Naive thymus-derived CD4-positive, alpha-beta T cell (primary cell): ENCODE measurements at regions not wholly inside any gene's neighbourhood (a gene's known extent, or its start where the extent isn't known, plus 50 kb on each side); places are given as distances from the start of the nearest gene placed in this dataset.

Source experiments
- ATAC-seq: fragments of 150-1000 bp; cut with Tn5 transposase; 2 replicates; pipeline ENCODE4 v1.10.0; 2021; ENCODE audit warnings: mild to moderate bottlenecking, moderate library complexity
- CTCF ChIA-PET: fragments of 350-600 bp; sonication (Branson Sonifier 250); formaldehyde crosslinking; loops from one replicate; lab custom pipeline; 2021; ENCODE audit warnings: antibody characterized with exemption; lab: Charles Lee
- POLR2A ChIA-PET: fragments of 350-600 bp; sonication (Branson Sonifier 250); formaldehyde crosslinking; loops from one replicate; lab custom pipeline; 2021; ENCODE audit warnings: antibody characterized with exemption, inconsistent platforms; lab: Charles Lee
- DNase-seq, 9 donors: peaks; one replicate each; pipeline versions ENCODE4 v3.0.0 to v3.0.0-alpha.2; 2020 to 2022; ENCODE audit warnings: mixed read lengths in 1 of 9
- H3K27ac ChIP-seq: one replicate; pipeline ENCODE4 v1.7.0; 2013; ENCODE audit warnings: mild to moderate bottlenecking, low read depth, low read length, moderate library complexity
- H3K27me3 ChIP-seq, 2 donors: one replicate each; pipeline ENCODE4 v1.7.0; 2013; ENCODE audit warnings: low read length in 2 of 2, mild to moderate bottlenecking in 2 of 2, moderate library complexity in 2 of 2; ENCODE audit not compliant: control insufficient read depth in 2 of 2, insufficient read depth in 2 of 2
- H3K36me3 ChIP-seq, 3 experiments: 1 replicate in 2 of 3; 2 replicates in 1 of 3; pipeline ENCODE4 v1.7.0; 2013; ENCODE audit warnings: low read length in 3 of 3, mild to moderate bottlenecking in 3 of 3, moderate library complexity in 1 of 3; ENCODE audit not compliant: insufficient read depth in 3 of 3, control insufficient read depth in 2 of 3
- H3K4me1 ChIP-seq, 2 donors: one replicate each; pipeline ENCODE4 v1.7.0; 2013; ENCODE audit warnings: low read length in 2 of 2, mild to moderate bottlenecking in 2 of 2, moderate library complexity in 1 of 2; ENCODE audit not compliant: control insufficient read depth in 2 of 2, insufficient read depth in 2 of 2
- H3K4me3 ChIP-seq: 2 replicates; pipeline ENCODE4 v1.7.0; 2013; ENCODE audit warnings: mild to moderate bottlenecking, low read length
- H3K9me3 ChIP-seq, 3 experiments: 1 replicate in 2 of 3; 2 replicates in 1 of 3; pipeline ENCODE4 v1.7.0; 2013; ENCODE audit warnings: low read length in 3 of 3; ENCODE audit not compliant: control insufficient read depth in 2 of 3
- H3K27ac Mint-ChIP-seq, 9 donors: one replicate each; pipeline ENCODE4 v1.8.0; 2020 to 2022; ENCODE audit warnings: mixed read lengths in 9 of 9, mild to moderate bottlenecking in 8 of 9, moderate library complexity in 5 of 9, inconsistent platforms in 2 of 9
- H3K27me3 Mint-ChIP-seq, 5 donors: one replicate each; pipeline ENCODE4 v1.8.0; 2021 to 2022; ENCODE audit warnings: mixed read lengths in 5 of 5, mild to moderate bottlenecking in 1 of 5
- H3K36me3 Mint-ChIP-seq, 5 donors: one replicate each; pipeline ENCODE4 v1.8.0; 2020 to 2022; ENCODE audit warnings: mixed read lengths in 5 of 5, mild to moderate bottlenecking in 3 of 5, inconsistent platforms in 1 of 5
- H3K4me1 Mint-ChIP-seq, 7 donors: one replicate each; pipeline ENCODE4 v1.8.0; 2020 to 2022; ENCODE audit warnings: mixed read lengths in 7 of 7, mild to moderate bottlenecking in 3 of 7, inconsistent platforms in 1 of 7
- H3K4me3 Mint-ChIP-seq, 10 donors: one replicate each; pipeline ENCODE4 v1.8.0; 2020 to 2022; ENCODE audit warnings: mild to moderate bottlenecking in 10 of 10, mixed read lengths in 10 of 10, moderate library complexity in 6 of 10, inconsistent platforms in 2 of 10
- H3K9me3 Mint-ChIP-seq, 11 donors: one replicate each; pipeline ENCODE4 v1.8.0; 2020 to 2022; ENCODE audit warnings: mixed read lengths in 11 of 11, mild to moderate bottlenecking in 4 of 11, inconsistent platforms in 1 of 11, moderate library complexity in 1 of 11
- intact Hi-C, 2 donors: fragments of 100-400 bp; cut with micrococcal nuclease; formaldehyde crosslinking; loops; one replicate each; pipeline ENCODE4 v1.15.1; 2023

GRCh38 chr16:59274141-59274540, 540.0 kb upstream of the GOT2 start:
- Mint-ChIP-seq H3K27me3 (no peaks in the 10 kb centered on the region), H3K4me3 (no peak overlapping the region), H3K36me3 (no peaks in the 10 kb centered on the region), H3K27ac (no peak overlapping the region), H3K9me3 (peaks cover 0 to 4% (median 0%) of the 10 kb centered on the region in 11 donors), H3K4me1 (no peaks in the 10 kb centered on the region)
- DNase-seq: no peak
- Histone ChIP-seq H3K27ac (no peak overlapping the region), H3K4me1 (no peaks in the 10 kb centered on the region), H3K36me3 (no peaks in the 10 kb centered on the region), H3K4me3 (no peak overlapping the region), H3K9me3 (no peaks in the 10 kb centered on the region), H3K27me3 (no peaks in the 10 kb centered on the region)
- POLR2A ChIA-PET: no interaction called here
- CTCF ChIA-PET: no interaction called here
- ATAC-seq: no peak
- intact Hi-C loops: no loop called here

DNA sequence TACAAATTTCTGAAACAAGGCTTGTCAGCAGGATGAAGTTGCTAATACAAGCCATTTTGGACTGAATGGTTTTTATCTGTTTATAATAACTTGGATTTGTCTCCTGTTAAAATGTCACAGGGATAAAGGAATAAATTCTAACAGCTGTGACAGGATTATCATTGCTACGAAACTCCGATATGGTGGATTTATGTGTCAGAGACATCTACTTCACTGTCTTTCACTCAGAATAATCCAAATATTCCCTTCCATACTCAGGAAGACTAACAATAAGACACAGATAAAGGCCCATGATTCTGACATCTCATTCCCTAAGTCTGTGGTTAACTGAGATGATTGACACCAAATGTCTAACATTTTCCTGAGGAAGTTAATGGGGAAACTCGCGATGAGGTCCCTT, 529.8 kb upstream of the GOT2 start:
- POLR2A ChIA-PET: no interaction called here
- H3K4me1 Mint-ChIP-seq: peaks cover 13 to 36% (median 19%) of the 10 kb centered on the region in 7 donors

GRCh38 chr16:59260892-59261291, 526.8 kb upstream of the GOT2 start:
- peaks cover 0 to 9% of the 10 kb centered on the region in 2 donors for H3K4me1 ChIP-seq
- H3K9me3 ChIP-seq: no peaks in the 10 kb centered on the region
- no peak overlapping the region for H3K4me3 ChIP-seq
- H3K27ac ChIP-seq: peak overlapping the region; percentile 40
- intact Hi-C loops: loop anchor here in 1 of 2 donors (2.0 to 5.0 kb wide), 2 partner anchors 36 to 68 kb away; no protein-coding TSS in a partner anchor
- peaks cover 14 to 41% (median 21%) of the 10 kb centered on the region in 7 donors for H3K4me1 Mint-ChIP-seq
- H3K36me3 ChIP-seq: no peaks in the 10 kb centered on the region
- H3K36me3 Mint-ChIP-seq: no peaks in the 10 kb centered on the region
- H3K9me3 Mint-ChIP-seq: peaks cover 0 to 5% (median 0%) of the 10 kb centered on the region in 11 donors
- peak overlapping the region in 4 of 9 donors; percentile 72 to 94 (median 90) for H3K27ac Mint-ChIP-seq
- ChIA-PET CTCF (interaction anchor here (0.7 kb wide), 1 partner anchor 1361 kb away, joined by 3 read pairs; no protein-coding TSS in a partner anchor), POLR2A (interaction anchor here (1.1 kb wide), 1 partner anchor 15 kb away, joined by 3 read pairs; no protein-coding TSS in a partner anchor)
- H3K4me3 Mint-ChIP-seq: peak overlapping the region in 6 of 10 donors; percentile 12 to 82 (median 44)
- no peaks in the 10 kb centered on the region for H3K27me3 ChIP-seq
- H3K27me3 Mint-ChIP-seq: peaks cover 0 to 5% (median 0%) of the 10 kb centered on the region in 5 donors
- peak; percentile 58 for ATAC-seq
- DNase-seq: peak in 3 of 9 donors; percentile 9 to 16 (median 14)

More for the DNA sequence above, 529.8 kb upstream of the GOT2 start:
- no peak for ATAC-seq
- Histone ChIP-seq H3K4me1 (peaks cover 0 to 9% of the 10 kb centered on the region in 2 donors), H3K27ac (no peak overlapping the region), H3K9me3 (no peaks in the 10 kb centered on the region), H3K4me3 (no peak overlapping the region), H3K36me3 (no peaks in the 10 kb centered on the region), H3K27me3 (no peaks in the 10 kb centered on the region)
- Mint-ChIP-seq H3K9me3 (peaks cover 0 to 5% (median 0%) of the 10 kb centered on the region in 11 donors), H3K27me3 (peaks cover 0 to 5% (median 0%) of the 10 kb centered on the region in 5 donors), H3K4me3 (no peak overlapping the region), H3K27ac (no peak overlapping the region), H3K36me3 (no peaks in the 10 kb centered on the region)
- CTCF ChIA-PET: no interaction called here
- intact Hi-C loops: loop anchor here in 1 of 2 donors (5.0 kb wide), 1 partner anchor 33 kb away; no protein-coding TSS in a partner anchor
- no peak for DNase-seq

DNA sequence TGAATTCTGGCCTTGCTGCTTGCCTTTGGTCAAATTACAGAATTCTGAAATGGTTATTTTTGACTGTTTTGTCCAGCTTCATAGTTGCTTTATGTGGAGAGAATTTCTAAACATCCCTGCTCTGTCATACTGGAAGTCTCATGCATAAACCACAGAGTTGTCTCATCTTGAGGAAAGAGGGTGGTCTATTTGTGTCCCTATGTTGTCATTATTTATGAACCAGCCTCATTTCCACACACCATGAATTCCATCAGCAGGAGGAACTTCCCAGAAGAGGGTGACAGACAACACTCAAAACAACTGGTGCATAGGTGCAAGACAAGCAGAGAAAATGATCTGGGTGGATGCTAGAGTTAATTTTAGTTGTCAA, 525.8 kb upstream of the GOT2 start:
- Mint-ChIP-seq H3K4me1 (peaks cover 14 to 41% (median 21%) of the 10 kb centered on the region in 7 donors), H3K36me3 (no peaks in the 10 kb centered on the region), H3K9me3 (peaks cover 0 to 5% (median 0%) of the 10 kb centered on the region in 11 donors), H3K27me3 (peaks cover 0 to 5% (median 0%) of the 10 kb centered on the region in 5 donors), H3K4me3 (peak overlapping the region in 6 of 10 donors; percentile 50 to 84 (median 70)), H3K27ac (peak overlapping the region in 5 of 9 donors; percentile 11 to 94 (median 89))
- no peak overlapping the region for H3K27ac ChIP-seq
- POLR2A ChIA-PET: no interaction called here
- no peaks in the 10 kb centered on the region for H3K27me3 ChIP-seq
- DNase-seq (peak in 1 of 9 donors; percentile 3), ATAC-seq (peak; percentile 36)
- no peaks in the 10 kb centered on the region for H3K36me3 ChIP-seq
- CTCF ChIA-PET: interaction anchor here (1.0 kb wide), 1 partner anchor 28 kb away, joined by 5 read pairs; no protein-coding TSS in a partner anchor
- peaks cover 0 to 9% of the 10 kb centered on the region in 2 donors for H3K4me1 ChIP-seq
- no peak overlapping the region for H3K4me3 ChIP-seq
- H3K9me3 ChIP-seq: no peaks in the 10 kb centered on the region
- intact Hi-C loops: loop anchor here in 1 of 2 donors (2.0 to 5.0 kb wide), 4 partner anchors 15 to 67 kb away; no protein-coding TSS in a partner anchor

- peak overlapping the region; percentile 22 to 86 (median 76) for H3K4me3 Mint-ChIP-seq
- Histone ChIP-seq H3K27me3 (no peaks in the 10 kb centered on the region), H3K4me1 (peaks cover 0 to 9% of the 10 kb centered on the region in 2 donors), H3K27ac (no peak overlapping the region), H3K4me3 (peak overlapping the region; percentile 21), H3K36me3 (no peaks in the 10 kb centered on the region), H3K9me3 (no peaks in the 10 kb centered on the region)
- no peaks in the 10 kb centered on the region for H3K36me3 Mint-ChIP-seq
- POLR2A ChIA-PET: no interaction called here
- ATAC-seq: peak; percentile 81
- peaks cover 0 to 9% (median 0%) of the 10 kb centered on the region in 11 donors for H3K9me3 Mint-ChIP-seq
- intact Hi-C loops: loop anchor here in 1 of 2 donors (2.0 to 5.0 kb wide), 2 partner anchors 15 to 37 kb away; no protein-coding TSS in a partner anchor
- peak overlapping the region in 8 of 9 donors; percentile 50 to 95 (median 76) for H3K27ac Mint-ChIP-seq
- peaks cover 14 to 41% (median 21%) of the 10 kb centered on the region in 7 donors for H3K4me1 Mint-ChIP-seq
- CTCF ChIA-PET: interaction anchor here (1.0 kb wide), 1 partner anchor 29 kb away, joined by 5 read pairs; no protein-coding TSS in a partner anchor
- DNase-seq: peak in 7 of 9 donors; percentile 2 to 56 (median 52)
- H3K27me3 Mint-ChIP-seq: peaks cover 0 to 5% (median 0%) of the 10 kb centered on the region in 5 donors
Observed at GRCh38 chr16:59259074-59259949, 525.2 kb upstream of the GOT2 start.

- H3K27me3 ChIP-seq: no peaks in the 10 kb centered on the region
- intact Hi-C loops: no loop called here
- POLR2A ChIA-PET: no interaction called here
- no peaks in the 10 kb centered on the region for H3K36me3 ChIP-seq
- no peak overlapping the region for H3K4me3 Mint-ChIP-seq
- H3K27me3 Mint-ChIP-seq: no peaks in the 10 kb centered on the region
- H3K27ac Mint-ChIP-seq: peak overlapping the region in 1 of 9 donors; percentile 43
- H3K4me1 ChIP-seq: no peaks in the 10 kb centered on the region
- peaks cover 0 to 6% (median 0%) of the 10 kb centered on the region in 11 donors for H3K9me3 Mint-ChIP-seq
- no peak for DNase-seq
- H3K4me3 ChIP-seq: no peak overlapping the region
- no peaks in the 10 kb centered on the region for H3K9me3 ChIP-seq
- no peak overlapping the region for H3K27ac ChIP-seq
- CTCF ChIA-PET: no interaction called here
- H3K36me3 Mint-ChIP-seq: no peaks in the 10 kb centered on the region
- peaks cover 0 to 5% (median 0%) of the 10 kb centered on the region in 7 donors for H3K4me1 Mint-ChIP-seq
- no peak for ATAC-seq
Observed at GRCh38 chr16:59252317-59252716, 518.2 kb upstream of the GOT2 start.
